ENCODE measurements at regions not wholly inside any gene's neighbourhood (a gene's known extent, or its start where the extent isn't known, plus 50 kb on each side); places are given as distances from the start of the nearest gene placed in this dataset.
A peak's percentile ranks its signal among the peaks of the same experiment; 100 is the strongest.

GRCh38 chr13:48783695-48784230, 130.0 kb downstream of the CYSLTR2 start:
- FAIRE-seq (no peak), ATAC-seq (peak; percentile 25; the same call in 1 of the 3 replicates), DNase-seq (ENCODE audit: low spot score) (no peak)
- 35% methylated on average over 3 of the region's 4 CpGs for WGBS (ENCODE audit: low lambda C conversion rate)
- TF ChIP-seq MXD4 (CRISPR knock-in tag; IDR thresholded peaks at IDR 0.05): no peak
- TF ChIP-seq ZNF318 (CRISPR knock-in tag; IDR thresholded peaks at IDR 0.05): no peak
- TF ChIP-seq MYPOP (CRISPR knock-in tag; IDR thresholded peaks at IDR 0.05): no peak
- no peak for TF ChIP-seq ZC3H4 (CRISPR knock-in tag; IDR thresholded peaks at IDR 0.05; ENCODE audit: borderline replicate concordance)
- TF ChIP-seq KAT2B (IDR thresholded peaks at IDR 0.05; ENCODE audit: borderline replicate concordance, low read depth, low read length): no peak
- TF ChIP-seq SAP130 (CRISPR knock-in tag; IDR thresholded peaks at IDR 0.05; ENCODE audit: low read depth): no peak
- no peak for TF ChIP-seq MAFG (CRISPR knock-in tag; IDR thresholded peaks at IDR 0.05)
- no peak for TF ChIP-seq HMG20B (CRISPR knock-in tag; conservative IDR thresholded peaks at IDR 0.05)
- no peak for TF ChIP-seq KDM6A (CRISPR knock-in tag; IDR thresholded peaks at IDR 0.05; ENCODE audit: low read depth)
- H2AFZ ChIP-seq (ENCODE audit: low read length): no peak overlapping the region
- BruUV-seq (replicated peaks): no TSS peak
- in situ Hi-C loops (cut with HindIII; ENCODE audit: extremely low pct_ligation_motif_present, low pct_unique_long_range_greater_than_20kb) (no loop called here), intact Hi-C loops (cut with micrococcal nuclease; ENCODE audit: unreplicated experiment) (no loop called here)
- H3K4me1 ChIP-seq (ENCODE audit: insufficient read depth, low read length): peaks cover 16% of the 10 kb centered on the region; the same call in 1 of the 2 replicates
- peaks cover 25% of the 10 kb centered on the region for H3K9me3 ChIP-seq (ENCODE audit: low read length)
- ChIA-PET POLR2A (no interaction called here), CTCF (ENCODE audit: low intra/inter-chr PET ratio, low total read pairs) (no interaction called here)
- H3K4me3 ChIP-seq (replicated peaks in 1 of 3; ENCODE audit: insufficient read depth in 1 of 3, low read depth in 2 of 3, low read length in 3 of 3): no peak overlapping the region
- no peak overlapping the region for H3K4me2 ChIP-seq (ENCODE audit: low read depth, low read length)
- no peaks in the 10 kb centered on the region for H3K79me2 ChIP-seq (ENCODE audit: insufficient read depth, low read length)
- peaks cover 0 to 3% of the 10 kb centered on the region in 2 experiments; a peak in 1 of 5 replicates for H3K27me3 ChIP-seq (ENCODE audit: control insufficient read depth in 1 of 2, insufficient read depth in 2 of 2, low read length in 2 of 2)
- no peaks in the 10 kb centered on the region for H3K36me3 ChIP-seq (replicated peaks in 1 of 2; ENCODE audit: control insufficient read depth in 1 of 2, insufficient read depth in 2 of 2, low read length in 2 of 2)
- no peak overlapping the region for H3K27ac ChIP-seq (ENCODE audit: extremely low read length, insufficient read depth, low read length)
- no peak overlapping the region for H3K9ac ChIP-seq (ENCODE audit: insufficient read depth, low read depth, low read length)
- no peaks in the 10 kb centered on the region for H4K20me1 ChIP-seq (ENCODE audit: insufficient read depth, low read length)

Data from HepG2 (cell line).